Stimulated activated CD8-positive, alpha-beta memory T cell treated with anti-CD3 and anti-CD28 coated beads, Interleukin-12 subunit alpha, Interleukin-12 subunit beta, amount 100 ng/mL, for 24 hours (primary cell): ENCODE measurements at regions not wholly inside any gene's neighbourhood (a gene's known extent, or its start where the extent isn't known, plus 50 kb on each side); places are given as distances from the start of the nearest gene placed in this dataset.
"Not testable (repeated sequence)": the region's sequence is repeated elsewhere in the genome, so short reads cannot be mapped to it uniquely, and the experiment has no call there.

Experiments
- DNase-seq: peaks from one replicate; pipeline ENCODE4 v3.0.0-alpha.2; 2020; ENCODE audit errors: extremely low read depth

GRCh38 chr7:150101282-150101681, 221.9 kb upstream of the LRRC61 start:
- not testable (repeated sequence) for DNase-seq

- not testable (repeated sequence) for DNase-seq
Measured at GRCh38 chr7:150107283-150107682, 215.9 kb upstream of the LRRC61 start.

DNA sequence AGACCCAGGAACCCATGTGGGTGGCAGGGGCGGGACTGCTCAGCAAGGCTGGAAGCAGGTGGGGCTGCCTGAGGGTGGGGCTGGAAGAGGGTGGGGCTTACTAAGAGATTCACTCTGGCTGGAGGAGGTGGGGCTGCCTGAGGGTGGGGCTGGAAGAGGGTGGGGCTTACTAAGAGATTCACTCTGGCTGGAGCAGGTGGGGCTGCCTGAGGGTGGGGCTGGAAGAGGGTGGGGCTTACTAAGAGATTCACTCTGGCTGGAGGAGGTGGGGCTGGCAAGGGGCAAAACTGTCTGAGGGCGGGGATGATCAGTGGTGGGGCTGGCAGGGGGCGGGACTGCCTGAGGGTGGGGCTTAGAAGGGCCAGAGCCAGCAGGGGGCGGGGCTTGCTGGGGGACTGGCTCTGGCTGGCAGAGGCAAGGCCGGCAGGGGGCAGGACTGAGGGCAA, 212.8 kb upstream of the LRRC61 start:
- DNase-seq, result peak; percentile 0

- not testable (repeated sequence) for DNase-seq
Measured at GRCh38 chr7:150110882-150111281, 212.3 kb upstream of the LRRC61 start.

GRCh38 chr7:150111373-150112139, 211.6 kb upstream of the LRRC61 start:
- not testable (repeated sequence) for DNase-seq

DNA sequence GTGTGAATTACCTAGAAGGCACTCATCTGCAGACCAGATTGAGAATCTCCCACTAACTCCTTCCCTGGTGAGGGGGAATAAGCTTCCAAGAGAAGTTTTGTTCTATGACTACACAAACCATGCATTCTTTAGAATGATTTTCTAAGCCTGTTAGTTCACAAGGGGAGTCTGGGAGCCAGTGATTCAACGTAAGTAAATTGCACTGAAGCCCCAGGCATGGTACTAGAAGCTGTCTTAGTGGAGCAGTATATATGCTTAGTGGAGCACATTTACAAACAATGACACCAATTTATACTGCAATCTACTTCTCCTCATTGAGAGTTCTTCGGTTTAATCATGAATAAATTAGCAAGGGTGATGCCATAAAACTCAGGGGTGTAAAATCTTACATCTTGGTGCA, 209.9 kb upstream of the LRRC61 start:
- not testable (repeated sequence) for DNase-seq

GRCh38 chr7:150114591-150114990, 208.6 kb upstream of the LRRC61 start:
- not testable (repeated sequence) for DNase-seq

- DNase-seq, result not testable (repeated sequence)
Measured at GRCh38 chr7:150119966-150120365, 203.2 kb upstream of the LRRC61 start.

GRCh38 chr7:150125831-150126230, 197.3 kb upstream of the LRRC61 start:
- not testable (repeated sequence) for DNase-seq

- DNase-seq, result not testable (repeated sequence)
Measured at GRCh38 chr7:150134451-150134850, 188.7 kb upstream of the LRRC61 start.

DNA sequence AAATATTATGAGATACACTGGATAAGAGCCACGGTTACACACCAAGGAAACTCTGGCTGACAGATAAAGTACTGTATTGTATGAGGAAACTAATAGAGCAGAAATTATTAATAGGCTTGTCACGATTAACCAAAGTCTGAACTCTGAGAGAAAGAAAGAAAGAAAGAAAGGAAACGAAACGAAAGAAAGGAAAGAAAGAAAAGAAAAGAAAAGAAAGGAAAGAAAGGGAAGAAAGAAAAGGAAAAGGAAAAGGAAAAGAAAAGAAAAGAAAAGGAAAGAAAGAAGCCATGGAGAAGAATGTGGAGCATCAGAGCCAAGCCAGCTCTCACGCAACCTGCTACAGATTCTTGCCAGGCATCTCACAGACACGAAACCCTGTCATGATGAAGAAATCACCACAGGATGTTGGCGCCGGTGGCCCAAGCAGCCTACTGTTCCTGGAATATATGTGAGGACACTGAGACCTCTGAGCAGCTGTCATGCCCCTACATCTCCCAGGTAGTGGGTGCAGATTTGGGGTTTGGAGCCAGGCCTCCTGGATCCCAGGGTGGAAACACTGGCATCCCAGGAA, 187.4 kb upstream of the LRRC61 start:
- DNase-seq, result not testable (repeated sequence)

GRCh38 chr7:150139840-150140239, 183.3 kb upstream of the LRRC61 start:
- not testable (repeated sequence) for DNase-seq

DNA sequence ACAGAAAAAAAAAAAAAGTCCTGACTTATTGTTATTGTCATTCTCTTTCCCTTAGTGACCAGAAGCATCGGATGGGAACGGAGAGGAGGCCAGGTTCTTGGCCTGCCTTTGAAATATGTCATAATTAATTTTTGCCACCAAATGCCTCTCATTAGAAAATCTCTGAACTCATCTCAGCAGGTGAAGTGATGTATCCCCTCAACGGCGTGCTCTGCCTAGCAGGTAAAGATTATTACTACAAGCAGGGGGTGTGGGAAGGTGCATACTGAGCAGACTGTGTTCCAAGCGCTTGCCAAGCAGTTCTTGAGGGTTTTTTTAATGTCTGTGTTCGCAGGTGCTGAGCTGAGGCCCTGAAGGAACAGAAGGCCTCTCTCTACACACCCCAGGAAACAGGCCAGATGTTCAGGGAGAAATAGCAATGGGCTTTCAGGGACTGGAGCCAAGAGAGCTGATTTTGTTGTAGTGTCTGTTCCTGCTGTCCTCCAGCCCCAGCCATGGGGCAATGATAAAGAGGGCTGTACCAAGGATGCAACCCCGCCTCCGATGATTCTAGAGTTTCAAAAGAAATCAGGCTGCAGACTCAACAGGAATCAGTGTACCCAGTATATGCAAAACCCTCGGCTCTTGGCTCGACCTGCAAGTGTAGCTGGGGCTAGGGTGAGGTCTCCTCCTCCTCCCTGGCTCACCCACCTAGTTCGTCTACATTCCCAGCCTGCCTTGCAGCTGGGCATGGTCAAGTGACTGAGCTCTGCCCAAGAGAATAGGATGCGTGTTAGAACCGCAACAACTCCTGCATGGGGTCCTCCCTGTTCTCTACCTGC, 181.4 kb upstream of the LRRC61 start:
- DNase-seq, result not testable (repeated sequence)

DNA sequence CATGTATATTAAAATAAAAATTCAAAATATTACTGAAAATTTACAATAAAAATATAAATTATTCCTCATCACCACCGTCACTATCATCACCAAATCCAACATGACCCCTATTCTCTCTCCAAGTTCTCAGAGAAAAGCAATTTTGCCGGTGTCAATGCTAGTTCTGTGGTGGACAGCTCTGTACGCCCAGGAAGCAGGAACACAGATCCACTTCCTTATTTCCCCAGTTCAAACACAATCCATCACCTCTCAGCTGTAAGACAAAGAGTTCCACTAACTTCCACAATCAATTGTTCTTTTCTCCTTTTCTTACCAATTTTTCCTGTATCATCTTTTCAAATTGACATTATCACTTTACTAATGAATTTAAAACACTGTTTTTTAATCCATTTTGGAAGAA, 177.0 kb upstream of the LRRC61 start:
- DNase-seq, result not testable (repeated sequence)

DNA sequence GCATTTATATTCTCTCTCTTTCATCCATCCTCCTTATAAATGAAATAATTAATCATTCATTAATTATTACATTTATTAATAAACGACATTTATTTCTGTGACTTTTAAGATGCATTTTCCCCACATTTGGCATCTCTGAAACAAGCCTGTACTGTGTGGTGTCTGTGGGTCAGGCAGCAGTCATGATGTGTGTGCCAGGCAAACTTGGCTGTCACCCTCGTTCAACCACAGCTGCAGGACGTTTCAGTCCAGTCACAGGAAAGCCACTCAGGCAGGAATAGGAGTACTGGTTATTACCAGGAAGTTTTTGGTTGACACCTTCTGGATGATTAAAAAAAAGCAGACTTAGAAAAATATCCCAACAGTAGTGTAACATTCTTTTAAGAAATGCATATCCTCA, 175.6 kb upstream of the LRRC61 start:
- not testable (repeated sequence) for DNase-seq

DNA sequence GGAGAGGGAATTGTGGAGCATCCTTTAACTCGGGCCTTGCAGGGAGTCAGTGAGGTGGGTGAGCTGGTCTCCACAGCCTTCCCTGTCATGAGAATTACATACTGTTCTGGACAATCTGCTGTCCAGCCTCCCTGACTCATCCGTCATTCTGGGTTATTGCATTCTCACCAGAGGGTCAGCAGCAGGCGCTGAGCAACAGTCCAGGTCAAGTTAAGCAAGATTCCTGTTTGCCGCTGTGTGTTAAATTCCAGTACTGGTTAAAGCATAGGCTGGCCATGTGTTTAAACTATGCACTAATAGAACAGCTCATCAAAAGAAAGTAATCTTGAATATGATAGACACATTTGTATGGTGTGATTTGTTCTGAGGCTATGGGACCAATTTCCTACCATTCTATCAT, 167.1 kb upstream of the LRRC61 start:
- DNase-seq, result not testable (repeated sequence)

DNA sequence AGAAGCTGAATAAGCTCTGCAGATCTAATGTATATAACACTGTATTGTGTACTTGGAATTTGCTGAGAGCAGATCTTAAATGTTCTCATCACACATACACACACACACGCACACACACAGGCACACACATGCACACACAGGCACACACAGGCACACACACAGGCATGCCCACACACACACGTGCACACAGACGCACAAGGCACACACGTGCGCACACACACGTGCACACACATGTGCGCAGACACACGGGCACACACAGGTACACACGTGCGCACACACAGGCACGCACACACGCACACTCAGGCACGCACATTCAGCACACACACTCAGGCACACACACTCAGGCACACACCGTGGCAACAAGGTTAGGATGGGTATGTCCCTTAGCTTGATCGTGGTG, 164.5 kb upstream of the LRRC61 start:
- DNase-seq, result not testable (repeated sequence)

GRCh38 chr7:150169515-150169914, 153.6 kb upstream of the LRRC61 start:
- not testable (repeated sequence) for DNase-seq

DNA sequence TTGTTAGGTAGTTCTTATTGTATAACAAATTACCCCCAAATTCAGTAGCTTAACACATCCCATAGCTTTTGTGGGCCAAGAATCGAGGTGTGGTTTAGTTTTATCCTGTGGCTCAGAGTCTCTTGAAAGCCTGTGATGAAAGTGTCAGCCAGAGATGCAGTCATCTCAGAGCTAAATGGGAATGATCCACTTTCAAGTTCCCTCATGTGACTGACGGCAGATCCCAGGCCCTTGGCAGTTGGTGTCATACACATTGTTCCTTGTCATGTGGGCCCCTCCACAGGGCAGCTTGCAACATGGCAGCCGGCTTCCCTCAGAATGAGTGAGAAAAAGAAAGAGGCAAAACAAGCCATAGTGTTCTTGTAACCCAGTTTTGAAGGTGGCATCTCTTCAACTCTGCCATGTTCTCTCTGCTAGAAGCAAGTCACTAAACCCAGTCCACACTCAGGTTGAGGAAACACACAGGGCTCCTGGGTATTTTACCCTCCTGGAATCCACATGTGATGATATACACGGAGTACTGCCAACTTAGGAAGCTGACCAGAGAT, 153.1 kb upstream of the LRRC61 start:
- DNase-seq, result not testable (repeated sequence)

GRCh38 chr7:150183602-150184001, 139.6 kb upstream of the LRRC61 start:
- not testable (repeated sequence) for DNase-seq

DNA sequence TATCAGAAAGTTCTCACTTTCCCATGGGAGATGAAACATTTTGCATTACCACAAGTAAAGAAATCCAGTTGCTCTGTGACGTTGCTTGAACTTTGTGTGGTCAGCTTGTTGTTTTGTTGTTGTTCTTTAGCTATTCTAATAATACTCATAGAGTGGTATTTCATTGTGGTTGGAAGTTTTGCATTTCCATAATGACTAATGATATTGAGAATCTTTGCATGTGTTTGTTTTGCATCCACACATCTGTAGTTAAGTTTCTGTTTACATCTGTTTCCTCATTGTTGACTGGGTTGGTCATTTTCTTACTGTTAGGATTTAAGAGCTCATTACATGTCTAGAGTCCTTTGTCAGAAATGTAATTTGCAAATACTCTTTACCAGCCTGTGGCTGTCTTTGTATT, 133.2 kb upstream of the LRRC61 start:
- DNase-seq, result not testable (repeated sequence)

DNA sequence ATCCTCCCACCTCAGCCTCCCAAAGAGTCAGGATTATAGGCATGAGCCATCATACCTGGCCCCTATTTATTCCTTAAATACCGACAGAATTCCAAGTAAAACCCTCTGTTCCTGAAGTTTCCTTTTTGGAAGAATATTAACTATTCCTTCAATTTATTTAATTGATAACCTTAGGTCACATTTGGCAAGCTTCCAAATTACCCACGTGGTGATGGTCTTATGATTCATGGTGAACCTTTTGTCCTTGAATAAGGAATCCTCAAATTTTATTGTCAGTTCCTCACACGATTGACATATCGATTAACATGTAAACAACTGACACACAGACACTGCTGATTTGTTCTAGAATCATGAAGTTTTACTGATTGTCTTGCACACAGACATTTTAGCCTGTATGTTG, 130.6 kb upstream of the LRRC61 start:
- DNase-seq, result not testable (repeated sequence)
